Fibroblast of lung (primary cell): ENCODE measurements at regions not wholly inside any gene's neighbourhood (a gene's known extent, or its start where the extent isn't known, plus 50 kb on each side); places are given as distances from the start of the nearest gene placed in this dataset.

Experiments
- DNase-seq, 2 donors: peaks; one replicate each; pipeline versions ENCODE4 v3.0.0 to v3.0.0-alpha.2; 2010; ENCODE audit warnings: low read depth in 2 of 2
- H2AFZ ChIP-seq: 2 replicates; pipeline ENCODE4 v1.5.1; 2012; ENCODE audit warnings: low read length, control low read depth, inconsistent platforms
- H3K27ac ChIP-seq: 2 replicates; pipeline ENCODE4 v1.5.1; 2011; ENCODE audit warnings: low read length, control low read depth; ENCODE audit not compliant: insufficient read depth
- H3K27me3 ChIP-seq: 2 replicates; pipeline ENCODE4 v1.5.1; 2011; ENCODE audit warnings: mild to moderate bottlenecking, low read length; ENCODE audit not compliant: control insufficient read depth, insufficient read depth
- H3K36me3 ChIP-seq: 2 replicates; pipeline ENCODE4 v1.5.1; 2011; ENCODE audit warnings: low read length; ENCODE audit not compliant: control insufficient read depth, insufficient read depth
- H3K4me1 ChIP-seq: 2 replicates; pipeline ENCODE4 v1.5.1; 2011; ENCODE audit warnings: low read length; ENCODE audit not compliant: control insufficient read depth, insufficient read depth; ENCODE audit errors: extremely low read depth
- H3K4me2 ChIP-seq: 2 replicates; pipeline ENCODE4 v1.5.1; 2011; ENCODE audit warnings: low read length, control low read depth; ENCODE audit not compliant: insufficient read depth; ENCODE audit errors: extremely low read depth
- H3K4me3 ChIP-seq, 4 experiments: fragments of 200-600 bp in 1 of 4; sonication (generic) in 1 of 4; replicated peaks in 1 of 4; 2 replicates each; pipeline ENCODE4 v1.5.1; 2011 to 2016; ENCODE audit warnings: low read length in 4 of 4, low read depth in 3 of 4, mild to moderate bottlenecking in 3 of 4, control low read depth in 2 of 4, inconsistent platforms in 1 of 4, mixed read lengths in 1 of 4; ENCODE audit not compliant: insufficient read depth in 1 of 4; ENCODE audit errors: control extremely low read depth in 1 of 4
- H3K79me2 ChIP-seq: 2 replicates; pipeline ENCODE4 v1.5.1; 2012; ENCODE audit warnings: mild to moderate bottlenecking, low read length, inconsistent platforms; ENCODE audit not compliant: control insufficient read depth, insufficient read depth
- H3K9ac ChIP-seq: 2 replicates; pipeline ENCODE4 v1.5.1; 2011; ENCODE audit warnings: mild to moderate bottlenecking, low read length, control low read depth; ENCODE audit not compliant: insufficient read depth
- H3K9me3 ChIP-seq: 2 replicates; pipeline ENCODE4 v1.5.1; 2012; ENCODE audit warnings: low read depth, low read length; ENCODE audit not compliant: control insufficient read depth, insufficient read depth
- H4K20me1 ChIP-seq: 2 replicates; pipeline ENCODE4 v1.5.1; 2011; ENCODE audit warnings: low read length; ENCODE audit not compliant: control insufficient read depth, insufficient read depth; ENCODE audit errors: extremely low read depth
- EZH2 ChIP-seq: IDR thresholded peaks from 2 replicates; pipeline ENCODE4 v1.5.1; 2012; ENCODE audit warnings: low read length, control low read depth, mild to moderate bottlenecking; ENCODE audit errors: missing control alignments
- TF ChIP-seq, protein P1 (sequence below), 2 donors: IDR thresholded peaks in 1 of 2; conservative IDR thresholded peaks in 1 of 2; 1 replicate in 1 of 2; 2 replicates in 1 of 2; pipeline ENCODE4 v1.5.1; 2011 to 2012; ENCODE audit warnings: low read length in 2 of 2, control low read depth in 1 of 2, inconsistent platforms in 1 of 2, low read depth in 1 of 2, mild to moderate bottlenecking in 1 of 2

DNA sequence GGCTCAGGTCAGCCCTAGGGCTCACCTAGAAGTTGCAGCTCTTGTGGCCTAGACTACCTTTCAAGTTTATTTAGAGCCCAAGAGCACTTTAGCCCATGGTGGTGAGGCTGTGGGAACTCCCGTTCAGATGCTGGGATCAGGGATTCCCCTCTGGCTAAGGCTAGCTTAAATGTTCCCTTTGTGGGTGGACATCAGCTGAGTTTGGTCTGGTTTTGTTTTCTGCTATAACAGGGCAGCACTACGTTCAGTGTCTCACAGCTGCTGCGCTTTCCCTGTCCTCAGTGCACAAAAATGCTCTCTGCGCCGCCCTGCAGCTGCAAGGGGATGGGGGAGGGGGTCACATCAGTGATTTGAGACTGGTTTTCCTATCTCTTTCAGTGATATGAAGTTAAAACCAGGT is 170.5 kb upstream of the KCNJ3 start:
- TF ChIP-seq EZH2 = no peak
- TF ChIP-seq, protein P1, sequence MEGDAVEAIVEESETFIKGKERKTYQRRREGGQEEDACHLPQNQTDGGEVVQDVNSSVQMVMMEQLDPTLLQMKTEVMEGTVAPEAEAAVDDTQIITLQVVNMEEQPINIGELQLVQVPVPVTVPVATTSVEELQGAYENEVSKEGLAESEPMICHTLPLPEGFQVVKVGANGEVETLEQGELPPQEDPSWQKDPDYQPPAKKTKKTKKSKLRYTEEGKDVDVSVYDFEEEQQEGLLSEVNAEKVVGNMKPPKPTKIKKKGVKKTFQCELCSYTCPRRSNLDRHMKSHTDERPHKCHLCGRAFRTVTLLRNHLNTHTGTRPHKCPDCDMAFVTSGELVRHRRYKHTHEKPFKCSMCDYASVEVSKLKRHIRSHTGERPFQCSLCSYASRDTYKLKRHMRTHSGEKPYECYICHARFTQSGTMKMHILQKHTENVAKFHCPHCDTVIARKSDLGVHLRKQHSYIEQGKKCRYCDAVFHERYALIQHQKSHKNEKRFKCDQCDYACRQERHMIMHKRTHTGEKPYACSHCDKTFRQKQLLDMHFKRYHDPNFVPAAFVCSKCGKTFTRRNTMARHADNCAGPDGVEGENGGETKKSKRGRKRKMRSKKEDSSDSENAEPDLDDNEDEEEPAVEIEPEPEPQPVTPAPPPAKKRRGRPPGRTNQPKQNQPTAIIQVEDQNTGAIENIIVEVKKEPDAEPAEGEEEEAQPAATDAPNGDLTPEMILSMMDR (conservative IDR thresholded peaks at IDR 0.05 in 1 of 2, IDR thresholded peaks at IDR 0.05 in 1 of 2; ENCODE audit: low read depth in 1 of 2, low read length in 2 of 2) = no peak
- no peaks in the 10 kb centered on the region for H3K36me3 ChIP-seq
- H3K4me1 ChIP-seq = no peaks in the 10 kb centered on the region
- H3K9me3 ChIP-seq = no peaks in the 10 kb centered on the region
- no peak overlapping the region for H3K4me3 ChIP-seq
- no peaks in the 10 kb centered on the region for H3K79me2 ChIP-seq
- no peak for DNase-seq
- no peak overlapping the region for H3K4me2 ChIP-seq
- no peak overlapping the region for H2AFZ ChIP-seq
- H3K27ac ChIP-seq = no peak overlapping the region
- H3K27me3 ChIP-seq = no peaks in the 10 kb centered on the region
- no peaks in the 10 kb centered on the region for H4K20me1 ChIP-seq
- no peak overlapping the region for H3K9ac ChIP-seq

DNA sequence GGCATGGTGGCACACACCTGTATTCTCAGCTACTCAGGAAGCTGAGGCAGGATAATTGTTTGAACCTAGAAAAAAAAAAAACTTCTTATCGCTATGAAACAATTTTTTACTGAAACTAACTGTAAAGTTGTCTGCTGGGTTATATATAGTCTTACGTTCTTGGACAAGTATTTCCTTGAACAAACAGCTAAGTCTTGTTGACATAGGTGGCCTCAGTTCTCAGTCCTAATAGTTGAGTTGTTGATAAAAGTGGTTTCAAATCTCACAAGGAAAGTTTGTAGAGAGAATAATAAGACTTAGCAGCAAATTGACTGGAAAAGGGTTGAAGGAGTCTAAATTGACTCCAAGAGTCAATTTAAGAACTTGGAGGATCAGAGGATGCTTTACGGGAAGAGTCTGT is 166.5 kb upstream of the KCNJ3 start:
- H3K36me3 ChIP-seq = no peaks in the 10 kb centered on the region
- no peak overlapping the region for H2AFZ ChIP-seq
- TF ChIP-seq, protein P1 (conservative IDR thresholded peaks at IDR 0.05 in 1 of 2, IDR thresholded peaks at IDR 0.05 in 1 of 2; ENCODE audit: low read depth in 1 of 2, low read length in 2 of 2) = no peak
- no peak for TF ChIP-seq EZH2
- no peaks in the 10 kb centered on the region for H3K27me3 ChIP-seq
- DNase-seq = no peak
- no peaks in the 10 kb centered on the region for H3K9me3 ChIP-seq
- no peak overlapping the region for H3K27ac ChIP-seq
- H3K4me3 ChIP-seq = no peak overlapping the region
- H4K20me1 ChIP-seq = no peaks in the 10 kb centered on the region
- H3K79me2 ChIP-seq = no peaks in the 10 kb centered on the region
- H3K9ac ChIP-seq = no peak overlapping the region
- no peaks in the 10 kb centered on the region for H3K4me1 ChIP-seq
- no peak overlapping the region for H3K4me2 ChIP-seq

DNA sequence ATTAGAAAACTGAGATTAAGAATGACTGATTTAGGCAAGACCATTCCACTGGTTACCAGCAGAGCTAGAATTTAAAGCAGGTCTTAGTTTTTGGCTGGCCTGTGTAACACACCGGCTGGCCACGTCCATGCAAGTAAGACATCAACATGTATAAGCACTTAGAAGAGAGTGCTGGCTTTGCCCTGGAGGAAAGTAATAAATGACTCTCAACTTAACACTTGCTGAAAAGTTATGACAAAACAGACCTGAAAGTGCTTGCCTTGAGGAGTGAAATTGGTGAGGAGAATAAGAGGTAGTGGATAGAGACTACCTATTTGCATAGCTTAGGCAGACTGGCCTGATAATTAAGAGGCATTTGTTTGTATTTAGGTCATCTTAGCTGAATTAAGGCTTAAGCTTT is 165.7 kb upstream of the KCNJ3 start:
- Histone ChIP-seq H3K27me3 (no peaks in the 10 kb centered on the region), H3K79me2 (no peaks in the 10 kb centered on the region)

More for the DNA sequence above, 165.7 kb upstream of the KCNJ3 start:
- Histone ChIP-seq H2AFZ (no peak overlapping the region), H3K4me2 (no peak overlapping the region), H3K27ac (no peak overlapping the region), H3K9ac (no peak overlapping the region), H4K20me1 (no peaks in the 10 kb centered on the region), H3K36me3 (no peaks in the 10 kb centered on the region), H3K4me1 (no peaks in the 10 kb centered on the region), H3K9me3 (no peaks in the 10 kb centered on the region), H3K4me3 (no peak overlapping the region)
- DNase-seq = no peak
- TF ChIP-seq, protein P1 (conservative IDR thresholded peaks at IDR 0.05 in 1 of 2, IDR thresholded peaks at IDR 0.05 in 1 of 2; ENCODE audit: low read depth in 1 of 2, low read length in 2 of 2) = no peak
- TF ChIP-seq EZH2 = no peak
